NT2/D1 (cell line): ENCODE measurements at regions not wholly inside any gene's neighbourhood (a gene's known extent, or its start where the extent isn't known, plus 50 kb on each side); places are given as distances from the start of the nearest gene placed in this dataset.

ENCODE experiments used
- SUZ12 ChIP-seq: IDR thresholded peaks from 2 replicates; pipeline ENCODE4 v1.6.1; 2011; ENCODE audit not compliant: insufficient read length, insufficient read depth; ENCODE audit errors: extremely low read depth
- YY1 ChIP-seq: IDR thresholded peaks from 2 replicates; pipeline ENCODE4 v1.6.1; 2011; ENCODE audit not compliant: insufficient read length, insufficient read depth
- ZNF274 ChIP-seq: IDR thresholded peaks from 2 replicates; pipeline ENCODE4 v1.6.1; 2011; ENCODE audit warnings: mild to moderate bottlenecking, low read depth, low read length

GRCh38 chr5:121559832-121560231 lies 291.9 kb upstream of the FTMT start:
- TF ChIP-seq SUZ12 (no peak), YY1 (no peak), ZNF274 (no peak)
